Left colon (tissue), 2 donors: ENCODE measurements at regions not wholly inside any gene's neighbourhood (a gene's known extent, or its start where the extent isn't known, plus 50 kb on each side); places are given as distances from the start of the nearest gene placed in this dataset.
"Not testable (repeated sequence)": the region's sequence is repeated elsewhere in the genome, so short reads cannot be mapped to it uniquely, and the experiment has no call there.

Source experiments
- ATAC-seq: fragments of 200-7000 bp; cut with Tn5 transposase; one replicate; pipeline ENCODE4 v1.9.1; 2020; ENCODE audit warnings: mild to moderate bottlenecking, moderate library complexity
- DNase-seq, 2 donors: peaks; one replicate each; pipeline ENCODE4 v3.0.0-alpha.2; 2020
- intact Hi-C, 2 donors: fragments of 100-400 bp; cut with DNase I in 1 of 2; cut with micrococcal nuclease in 1 of 2; formaldehyde crosslinking; loops; one replicate each; pipeline versions ENCODE4 v1.11.2 to v1.14.0; 2022; cut with DNase I, micrococcal nuclease
- donor health status: DM: no; HTN: no; CAD: no.
- donor health status: DM: yes; HTN: yes; CAD: no.

- no peak for DNase-seq
- no peak for ATAC-seq
- intact Hi-C loops, result no loop called here
Measured at GRCh38 chr6:94570581-94570980, 1006.8 kb upstream of the MANEA start.

- DNase-seq (no peak), ATAC-seq (no peak)
- intact Hi-C loops, result no loop called here
Measured at GRCh38 chr6:94562846-94563245, 1014.5 kb upstream of the MANEA start.

- intact Hi-C loops, result no loop called here
Measured at GRCh38 chr6:94559829-94560537, 1017.4 kb upstream of the MANEA start.

GRCh38 chr6:94557207-94557606 is 1020.1 kb upstream of the MANEA start:
- DNase-seq, intact Hi-C loops: not testable (repeated sequence)

More at GRCh38 chr6:94559829-94560537, 1017.4 kb upstream of the MANEA start:
- ATAC-seq, result no peak
- DNase-seq, result no peak

DNA sequence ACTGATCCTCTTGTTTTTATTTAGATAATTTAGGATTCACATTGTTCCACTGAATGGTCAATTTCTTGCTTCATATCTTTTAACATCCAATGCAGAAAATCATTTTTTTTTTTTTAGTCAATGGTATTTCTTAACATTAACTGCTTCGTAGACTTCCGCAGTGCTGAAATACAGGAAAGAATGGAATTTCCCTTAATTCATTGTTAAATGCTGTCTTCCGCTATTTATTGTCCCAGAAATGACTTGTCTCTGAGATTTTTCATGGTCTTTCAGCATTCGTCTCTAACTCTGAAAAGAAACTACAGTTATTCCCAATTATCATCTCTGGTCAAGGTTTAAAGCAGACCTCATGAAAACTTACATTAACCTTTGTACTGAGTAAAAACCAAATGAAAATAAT is 1029.1 kb upstream of the MANEA start:
- DNase-seq (no peak), ATAC-seq (no peak)
- intact Hi-C loops, result no loop called here

More at GRCh38 chr6:94557207-94557606, 1020.1 kb upstream of the MANEA start:
- ATAC-seq, result not testable (repeated sequence)

- intact Hi-C loops, result no loop called here
- ATAC-seq (no peak), DNase-seq (no peak)
Measured at GRCh38 chr6:94535798-94536197, 1041.5 kb upstream of the MANEA start.

DNA sequence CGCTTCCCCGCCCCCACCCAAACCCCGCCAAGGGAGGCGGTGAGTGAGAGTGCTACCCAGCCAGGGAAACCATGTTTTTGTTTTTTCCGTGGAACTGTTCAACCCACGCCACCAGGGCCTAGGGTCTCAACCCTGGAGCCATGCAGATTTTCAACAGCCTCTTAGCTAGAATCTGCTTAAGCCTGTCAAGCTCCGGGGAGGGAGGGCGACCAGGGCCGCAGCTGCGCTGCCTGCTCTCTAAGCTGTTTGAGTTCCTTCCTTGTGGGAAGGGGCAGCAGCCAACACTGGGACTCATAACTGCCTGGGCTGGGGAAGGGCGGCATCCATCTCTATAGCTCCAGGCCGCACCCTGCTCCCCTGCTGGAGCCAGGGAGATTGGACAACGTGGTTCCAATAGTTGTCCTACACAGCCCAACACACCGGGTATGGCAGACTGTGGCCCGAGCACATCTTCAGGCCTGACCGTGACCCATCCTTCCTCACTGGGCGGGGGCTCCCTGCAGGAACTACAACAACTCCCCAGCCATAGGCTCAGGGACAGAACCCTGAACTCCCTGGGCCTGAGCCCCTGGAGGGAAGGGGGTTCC is 1065.7 kb upstream of the MANEA start:
- intact Hi-C loops, result no loop called here
- ATAC-seq (no peak), DNase-seq (no peak)

DNA sequence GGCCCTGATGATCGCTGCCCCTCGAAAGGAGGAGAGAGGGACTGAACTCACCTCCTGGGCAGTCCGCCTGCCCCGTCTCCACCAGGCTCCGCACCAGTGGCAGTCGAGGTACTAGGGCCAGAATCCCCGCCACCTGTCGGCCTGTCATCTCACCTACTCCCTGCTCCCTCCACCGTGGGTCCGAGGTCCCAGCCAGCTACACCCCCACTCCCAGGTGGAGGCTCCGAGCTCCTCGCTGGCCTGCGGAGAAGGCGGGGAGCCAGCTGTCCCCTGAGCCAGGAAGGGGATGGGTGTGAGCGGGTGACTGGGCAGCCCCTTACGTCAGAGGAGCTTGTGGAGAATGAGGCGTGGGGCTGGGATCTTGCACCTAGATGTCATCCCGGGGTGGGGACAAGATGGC is 1066.5 kb upstream of the MANEA start:
- ATAC-seq, result no peak
- no peak for DNase-seq
- intact Hi-C loops, result no loop called here

DNA sequence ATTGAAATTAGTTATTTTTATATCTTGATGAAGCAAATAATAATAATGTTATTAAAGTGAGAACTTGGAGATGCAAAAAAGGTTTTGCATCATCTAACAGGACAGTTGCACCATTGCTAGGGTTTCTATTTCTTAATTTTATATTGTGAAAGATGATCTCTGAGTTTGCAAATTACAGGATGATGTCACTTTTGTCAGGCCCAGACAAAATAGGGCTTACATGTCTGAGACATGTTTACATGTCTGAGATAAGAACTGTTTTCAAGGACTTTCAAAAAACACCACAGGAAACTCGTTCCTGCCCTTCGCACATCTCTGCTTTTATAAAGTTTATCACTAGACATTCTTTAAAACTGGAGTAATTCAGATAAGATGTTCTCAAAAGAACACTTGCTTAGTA is 1075.8 kb upstream of the MANEA start:
- intact Hi-C loops, result no loop called here
- ATAC-seq, result no peak
- no peak for DNase-seq

DNA sequence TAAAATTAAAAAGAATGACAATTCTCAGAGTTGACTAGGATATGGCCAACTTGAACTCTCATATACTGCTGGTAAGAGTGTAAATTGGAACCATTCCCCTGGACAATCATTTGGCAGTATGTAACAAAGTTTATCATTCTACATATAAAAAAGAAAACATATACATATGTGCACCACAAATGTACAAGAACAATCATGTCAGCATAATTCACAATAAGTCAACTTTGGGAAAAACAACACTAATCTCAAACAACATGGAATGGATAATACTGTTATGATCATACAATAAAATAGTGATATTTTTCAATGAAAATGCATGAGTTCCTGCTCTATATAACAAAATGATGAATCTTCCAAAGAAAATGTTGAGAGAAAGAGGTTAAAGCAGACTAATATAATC is 1078.7 kb upstream of the EPHA7 start:
- DNase-seq, result no peak
- no peak for ATAC-seq
- intact Hi-C loops, result no loop called here

DNA sequence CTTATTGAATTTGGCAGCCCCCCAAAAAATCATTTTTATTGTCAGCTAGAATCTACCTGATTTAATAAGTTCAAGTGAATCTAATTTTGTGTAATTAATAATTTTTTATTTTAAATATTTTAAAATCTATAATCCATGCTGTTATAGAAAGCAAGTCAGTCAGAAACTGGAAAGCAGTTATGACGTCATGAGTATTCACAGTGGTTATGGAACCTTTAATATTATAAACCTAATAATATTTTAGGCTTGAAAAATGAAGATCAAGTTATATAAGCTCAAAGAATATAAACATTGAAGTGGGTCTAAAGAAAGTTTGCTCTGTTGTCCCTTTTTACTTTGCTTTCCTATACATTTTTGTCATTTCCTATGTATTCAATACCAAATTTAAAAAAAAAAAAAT is 1075.1 kb upstream of the EPHA7 start:
- ATAC-seq (no peak), DNase-seq (no peak)
- intact Hi-C loops, result no loop called here

DNA sequence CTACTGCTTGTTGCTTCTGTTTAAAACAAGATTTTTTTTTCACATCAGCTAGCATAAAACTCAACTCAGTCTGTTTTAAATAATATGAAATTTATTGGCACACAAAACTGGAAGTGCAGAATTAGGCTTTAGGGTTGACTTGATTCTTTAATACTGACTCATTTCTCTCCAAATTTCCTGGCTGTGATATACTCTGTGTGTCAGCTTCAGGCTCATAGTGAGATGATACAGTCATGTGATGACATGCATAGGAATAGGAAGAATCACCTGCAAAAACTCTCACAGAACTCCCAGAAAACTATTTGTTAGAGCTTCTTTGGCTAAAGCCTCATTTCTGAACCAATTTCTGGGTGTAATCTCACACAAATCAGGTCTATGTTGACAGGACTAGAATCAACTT is 1068.0 kb upstream of the EPHA7 start:
- intact Hi-C loops, result no loop called here
- ATAC-seq (no peak), DNase-seq (no peak)

DNA sequence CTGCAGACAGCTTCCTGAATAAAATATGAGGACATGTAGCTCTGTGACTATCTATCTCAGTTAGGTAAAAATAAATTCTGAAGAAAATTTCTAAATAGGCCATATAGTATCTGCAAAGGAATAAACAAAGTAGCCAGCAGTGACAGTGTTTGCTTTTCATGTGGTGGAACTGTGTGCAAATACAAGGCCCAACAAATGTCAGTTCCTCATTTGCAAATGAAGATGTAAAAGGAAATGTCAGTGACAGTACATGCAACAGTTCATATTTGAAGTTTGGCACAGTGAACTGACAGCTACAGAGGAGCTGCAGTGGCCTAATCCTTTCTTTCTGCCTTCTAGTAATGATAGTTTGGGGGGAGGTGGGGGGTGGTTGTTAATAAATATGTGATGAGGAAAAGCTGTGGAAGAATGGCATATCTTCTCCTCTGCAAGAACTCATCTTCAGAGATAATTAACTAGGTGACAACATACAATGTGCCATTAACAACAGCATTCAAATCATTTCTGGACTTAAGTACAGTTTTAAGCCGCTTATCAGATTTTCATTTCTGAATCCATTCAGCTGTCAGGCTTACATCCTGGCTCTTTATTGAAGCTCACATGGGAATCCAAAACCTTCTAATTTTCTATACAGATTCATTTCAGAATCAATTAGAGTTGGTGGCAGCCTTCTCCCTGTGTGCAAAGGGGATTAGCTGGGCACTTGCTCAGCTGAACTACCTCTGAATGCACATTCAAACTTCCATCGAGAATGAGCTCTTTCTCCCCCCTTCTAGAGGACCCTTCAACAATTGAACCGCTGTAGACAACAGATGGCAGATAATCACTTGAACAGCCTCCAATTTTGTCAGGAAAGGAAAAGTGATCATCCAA is 1059.0 kb upstream of the EPHA7 start:
- intact Hi-C loops, result no loop called here
- no peak for DNase-seq
- ATAC-seq, result no peak

GRCh38 chr6:94468830-94469229 is 1049.5 kb upstream of the EPHA7 start:
- intact Hi-C loops, result no loop called here
- ATAC-seq (no peak), DNase-seq (no peak)

- ATAC-seq (no peak), DNase-seq (no peak)
- intact Hi-C loops, result no loop called here
Measured at GRCh38 chr6:94464018-94464510, 1044.7 kb upstream of the EPHA7 start.

- no peak for ATAC-seq
- no peak for DNase-seq
- intact Hi-C loops, result no loop called here
Measured at GRCh38 chr6:94463306-94463705, 1043.9 kb upstream of the EPHA7 start.

- ATAC-seq (no peak), DNase-seq (no peak)
- intact Hi-C loops, result no loop called here
Measured at GRCh38 chr6:94462231-94462630, 1042.9 kb upstream of the EPHA7 start.

DNA sequence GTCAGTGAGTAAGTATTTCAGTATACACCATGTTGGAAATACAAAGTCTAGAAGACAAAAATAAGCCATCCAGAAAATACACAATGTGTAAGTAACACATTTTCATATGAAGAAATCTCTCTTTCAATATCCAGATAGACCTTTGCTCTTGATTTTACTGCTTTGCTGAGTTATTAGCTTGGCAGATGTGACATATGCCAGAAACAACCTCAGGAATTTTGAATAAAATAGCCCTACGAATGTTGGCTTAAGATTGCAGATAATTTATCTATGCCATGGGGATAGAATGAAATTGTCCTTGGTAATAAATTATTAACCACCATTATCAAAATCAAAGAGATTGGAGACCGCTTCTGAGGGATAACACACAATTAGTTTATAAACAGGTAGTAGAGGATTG is 1036.9 kb upstream of the EPHA7 start:
- ATAC-seq, result no peak
- no peak for DNase-seq
- intact Hi-C loops, result no loop called here

DNA sequence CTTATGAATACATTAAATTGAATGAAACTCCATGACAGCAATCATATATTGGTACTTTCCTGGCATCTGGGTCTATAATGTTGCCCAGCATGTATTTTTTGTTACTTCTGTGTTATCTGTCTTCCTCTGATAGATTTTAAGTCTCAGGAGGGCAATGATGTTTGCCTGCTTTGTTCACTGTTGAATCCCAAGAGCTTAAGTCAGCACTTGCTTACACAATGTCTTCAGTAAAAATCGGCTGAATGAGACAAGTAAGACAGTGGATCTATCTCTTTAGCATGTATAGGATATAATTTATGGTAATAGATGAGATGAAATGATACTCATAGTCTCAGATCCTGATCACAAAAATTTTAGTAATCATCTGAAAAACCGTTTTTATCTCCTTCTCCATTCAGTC is 1034.9 kb upstream of the EPHA7 start:
- intact Hi-C loops, result no loop called here
- ATAC-seq (no peak), DNase-seq (no peak)

DNA sequence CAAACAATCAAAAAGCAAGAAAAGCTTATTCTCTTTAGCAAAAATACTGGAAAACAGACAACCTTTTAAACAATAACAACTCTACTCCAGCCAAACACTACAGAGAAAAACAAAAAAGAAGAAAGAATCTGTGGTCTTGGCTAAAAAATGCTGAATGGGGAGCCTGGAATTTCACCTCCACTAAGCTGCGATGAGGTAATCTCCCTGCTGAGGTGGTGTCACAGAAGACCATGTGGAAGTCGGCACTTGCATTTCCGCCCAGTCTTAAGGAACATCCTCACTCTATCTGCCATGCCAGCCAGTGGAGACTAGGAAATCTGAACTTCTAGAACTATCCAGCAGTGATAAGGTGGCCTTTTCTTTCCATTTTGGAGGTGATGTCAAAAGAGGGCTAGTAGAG is 1026.8 kb upstream of the EPHA7 start:
- no peak for ATAC-seq
- intact Hi-C loops, result no loop called here
- no peak for DNase-seq
